HCT116 (cell line): ENCODE measurements at regions not wholly inside any gene's neighbourhood (a gene's known extent, or its start where the extent isn't known, plus 50 kb on each side); places are given as distances from the start of the nearest gene placed in this dataset.

Source experiments
- ATF3 ChIP-seq: IDR thresholded peaks from 2 replicates; pipeline ENCODE4 v1.6.1; 2012
- CEBPB ChIP-seq: IDR thresholded peaks from 2 replicates; pipeline ENCODE4 v1.6.1; 2012; ENCODE audit warnings: low read depth
- EZH2 ChIP-seq: fragments of 200-600 bp; sonication (generic); IDR thresholded peaks from 2 replicates; pipeline ENCODE4 v1.6.1; 2017; ENCODE audit warnings: antibody characterized with exemption, mixed run types
- JUND ChIP-seq: IDR thresholded peaks from 2 replicates; pipeline ENCODE4 v1.6.1; 2012
- MAX ChIP-seq: IDR thresholded peaks from 2 replicates; pipeline ENCODE4 v1.6.1; 2012
- POLR2A ChIP-seq: IDR thresholded peaks from 2 replicates; pipeline ENCODE4 v1.7.0; 2011; ENCODE audit warnings: borderline replicate concordance; ENCODE audit not compliant: insufficient read depth, insufficient read length; ENCODE audit errors: extremely low read depth
- POLR2AphosphoS5 ChIP-seq: IDR thresholded peaks from 2 replicates; pipeline ENCODE4 v1.6.1; 2011; ENCODE audit warnings: mild to moderate bottlenecking, low read depth, low read length, moderate library complexity
- SIN3A ChIP-seq: IDR thresholded peaks from 2 replicates; pipeline ENCODE4 v1.6.1; 2012; ENCODE audit warnings: low read depth
- SP1 ChIP-seq: IDR thresholded peaks from 2 replicates; pipeline ENCODE4 v1.6.1; 2012; ENCODE audit warnings: low read depth
- ZNF274 ChIP-seq: fragments of 200-500 bp; sonication (Bioruptor generic); IDR thresholded peaks from 2 replicates; pipeline ENCODE4 v1.6.1; 2014; ENCODE audit warnings: mild to moderate bottlenecking, low read depth, low read length, inconsistent platforms
- TF ChIP-seq, protein P1 (sequence below), 3 experiments: fragments of 200-600 bp in 1 of 3; sonication (generic) in 1 of 3; IDR thresholded peaks in 2 of 3; conservative IDR thresholded peaks in 1 of 3; 2 replicates each; pipeline ENCODE4 v1.5.1; 2012 to 2017; ENCODE audit warnings: low read depth in 2 of 3, low read length in 2 of 3, antibody characterized with exemption in 1 of 3, borderline replicate concordance in 1 of 3, control low read depth in 1 of 3, mild to moderate bottlenecking in 1 of 3, mixed read lengths in 1 of 3, mixed run types in 1 of 3, moderate library complexity in 1 of 3; ENCODE audit not compliant: insufficient read depth in 1 of 3

DNA sequence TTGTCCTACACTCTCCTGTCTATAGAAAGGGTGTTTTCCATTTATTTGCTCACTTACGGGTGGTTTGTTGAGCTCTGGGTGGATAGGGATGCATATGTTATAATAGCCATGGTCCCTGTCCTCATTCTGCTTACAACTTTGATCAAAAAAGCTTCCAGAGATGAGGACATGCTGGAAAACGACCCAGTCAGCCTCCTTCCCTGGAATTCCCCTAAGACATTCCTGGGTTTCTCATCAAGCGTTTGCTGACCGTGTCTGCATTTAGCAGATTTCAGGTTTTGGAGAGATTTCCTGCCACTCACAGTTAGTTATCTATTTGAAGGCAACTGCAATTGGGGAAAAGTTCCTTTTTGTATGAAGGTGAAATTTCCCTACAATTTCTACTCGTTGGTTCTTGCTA lies 152.8 kb upstream of the AFDN start:
- TF ChIP-seq, protein P1, sequence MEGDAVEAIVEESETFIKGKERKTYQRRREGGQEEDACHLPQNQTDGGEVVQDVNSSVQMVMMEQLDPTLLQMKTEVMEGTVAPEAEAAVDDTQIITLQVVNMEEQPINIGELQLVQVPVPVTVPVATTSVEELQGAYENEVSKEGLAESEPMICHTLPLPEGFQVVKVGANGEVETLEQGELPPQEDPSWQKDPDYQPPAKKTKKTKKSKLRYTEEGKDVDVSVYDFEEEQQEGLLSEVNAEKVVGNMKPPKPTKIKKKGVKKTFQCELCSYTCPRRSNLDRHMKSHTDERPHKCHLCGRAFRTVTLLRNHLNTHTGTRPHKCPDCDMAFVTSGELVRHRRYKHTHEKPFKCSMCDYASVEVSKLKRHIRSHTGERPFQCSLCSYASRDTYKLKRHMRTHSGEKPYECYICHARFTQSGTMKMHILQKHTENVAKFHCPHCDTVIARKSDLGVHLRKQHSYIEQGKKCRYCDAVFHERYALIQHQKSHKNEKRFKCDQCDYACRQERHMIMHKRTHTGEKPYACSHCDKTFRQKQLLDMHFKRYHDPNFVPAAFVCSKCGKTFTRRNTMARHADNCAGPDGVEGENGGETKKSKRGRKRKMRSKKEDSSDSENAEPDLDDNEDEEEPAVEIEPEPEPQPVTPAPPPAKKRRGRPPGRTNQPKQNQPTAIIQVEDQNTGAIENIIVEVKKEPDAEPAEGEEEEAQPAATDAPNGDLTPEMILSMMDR (IDR thresholded peaks at IDR 0.05 in 2 of 3, conservative IDR thresholded peaks at IDR 0.05 in 1 of 3; ENCODE audit: borderline replicate concordance in 1 of 3, insufficient read depth in 1 of 3, low read depth in 2 of 3, low read length in 2 of 3) = no peak
- TF ChIP-seq CEBPB = no peak
- no peak for TF ChIP-seq SIN3A
- no peak for TF ChIP-seq POLR2A
- no peak for TF ChIP-seq JUND
- no peak for TF ChIP-seq ZNF274
- TF ChIP-seq ATF3 = no peak
- no peak for TF ChIP-seq POLR2AphosphoS5
- TF ChIP-seq EZH2 = no peak
- TF ChIP-seq SP1 = no peak
- TF ChIP-seq MAX = no peak
